GM21528 (cell line): ENCODE measurements at regions not wholly inside any gene's neighbourhood (a gene's known extent, or its start where the extent isn't known, plus 50 kb on each side); places are given as distances from the start of the nearest gene placed in this dataset.

Experiments used
- ATAC-seq: cut with Tn5 transposase; IDR thresholded peaks from one replicate; pipeline ENCODE4 v1.9.1; 2021; ENCODE audit warnings: mild to moderate bottlenecking, moderate library complexity; ENCODE audit not compliant: unreplicated experiment, low FRiP score

DNA sequence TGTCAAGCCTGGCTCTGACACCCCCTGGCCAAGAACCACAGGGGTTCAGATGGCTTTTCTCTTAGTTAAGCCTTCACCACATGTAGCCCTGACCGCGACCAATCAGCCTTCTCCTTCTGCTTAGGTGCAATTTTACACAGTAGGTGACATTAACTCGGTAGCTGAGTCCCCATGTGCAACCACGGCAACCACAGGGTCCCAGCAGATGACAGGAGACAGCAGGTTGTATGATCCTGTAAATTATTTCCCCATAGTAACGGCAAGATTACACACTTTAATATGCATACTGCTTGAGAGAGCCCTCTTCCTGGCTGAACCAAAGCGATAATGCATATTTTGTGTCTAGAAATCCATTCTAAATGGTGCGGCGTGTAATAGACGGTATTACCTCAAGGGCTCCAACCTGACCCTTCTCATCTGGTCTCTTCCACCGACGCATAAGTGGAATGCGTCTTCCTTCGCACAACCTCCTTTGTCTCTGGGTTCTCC, 458.7 kb upstream of the ZFHX3 start:
- no peak for ATAC-seq

GRCh38 chr16:73505577-73505976, 457.6 kb upstream of the ZFHX3 start:
- ATAC-seq: no peak

GRCh38 chr16:73504591-73505575, 457.0 kb upstream of the ZFHX3 start:
- no peak for ATAC-seq

- no peak for ATAC-seq
Observed at GRCh38 chr16:73503093-73503492, 455.2 kb upstream of the ZFHX3 start.

- ATAC-seq: no peak
Observed at GRCh38 chr16:73499276-73499675, 451.3 kb upstream of the ZFHX3 start.

DNA sequence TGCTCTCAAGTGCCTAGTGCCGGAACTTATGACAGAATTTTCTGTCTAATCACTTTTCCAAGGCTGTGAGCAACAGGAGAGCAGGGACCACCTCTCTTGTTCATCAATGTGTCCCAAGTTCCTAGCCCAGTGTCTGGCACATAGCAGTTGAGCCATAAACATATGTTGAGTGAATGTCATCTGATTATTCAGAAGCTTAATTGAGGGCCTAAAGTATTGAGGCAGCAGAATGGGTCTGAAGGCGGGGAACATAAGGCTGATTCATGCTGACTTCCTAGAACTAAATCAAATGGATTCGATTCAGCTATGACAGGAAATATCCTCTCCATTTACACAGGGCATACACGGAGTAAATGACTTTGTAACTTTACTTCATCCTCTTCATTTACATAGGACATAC, 438.0 kb upstream of the ZFHX3 start:
- no peak for ATAC-seq

GRCh38 chr16:73483934-73484711, 436.2 kb upstream of the ZFHX3 start:
- no peak for ATAC-seq

- no peak for ATAC-seq
Observed at GRCh38 chr16:73483076-73483791, 435.3 kb upstream of the ZFHX3 start.

- ATAC-seq: no peak
Observed at GRCh38 chr16:73482310-73482709, 434.4 kb upstream of the ZFHX3 start.

DNA sequence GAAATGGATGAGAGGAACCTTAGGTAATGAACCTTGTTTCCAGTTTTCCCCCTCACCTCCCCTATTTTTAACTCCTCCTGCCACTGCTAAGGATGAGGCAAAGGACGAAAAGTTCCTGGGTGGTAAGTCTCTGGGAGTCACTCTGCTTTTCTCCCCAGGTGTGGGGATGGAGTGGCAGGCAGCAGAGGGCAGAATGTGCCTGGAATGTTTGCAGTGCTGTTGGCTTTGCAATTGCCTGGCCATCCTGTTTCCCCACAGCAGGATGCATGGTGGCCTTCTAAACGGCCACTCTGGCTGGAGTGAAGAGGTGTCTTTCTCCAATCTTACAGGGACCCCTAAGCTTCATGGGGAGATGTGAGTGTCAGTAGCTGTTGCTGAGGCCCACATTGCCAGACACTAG, 432.5 kb upstream of the ZFHX3 start:
- ATAC-seq: no peak

GRCh38 chr16:73473713-73474112, 425.8 kb upstream of the ZFHX3 start:
- ATAC-seq: no peak

GRCh38 chr16:73464834-73465233, 416.9 kb upstream of the ZFHX3 start:
- ATAC-seq: no peak

DNA sequence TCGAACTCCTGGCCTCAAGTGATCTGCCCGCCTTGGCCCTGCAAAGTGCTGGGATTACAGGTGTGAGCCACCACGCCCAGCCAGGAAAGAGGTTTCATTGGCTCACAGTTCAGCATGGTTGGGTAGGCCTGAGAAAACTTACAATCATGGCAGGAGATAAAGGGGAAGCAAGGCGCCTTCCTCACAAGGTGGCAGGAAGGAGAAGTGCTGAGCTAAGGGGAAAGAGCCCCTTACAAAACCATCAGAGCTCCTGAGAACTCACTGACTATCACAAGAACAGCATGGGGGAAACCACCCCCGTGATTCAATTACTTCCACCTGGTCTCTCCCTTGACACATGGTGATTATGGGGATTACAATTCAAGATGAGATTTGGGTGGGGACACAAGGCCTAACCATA, 411.7 kb upstream of the ZFHX3 start:
- ATAC-seq: no peak

DNA sequence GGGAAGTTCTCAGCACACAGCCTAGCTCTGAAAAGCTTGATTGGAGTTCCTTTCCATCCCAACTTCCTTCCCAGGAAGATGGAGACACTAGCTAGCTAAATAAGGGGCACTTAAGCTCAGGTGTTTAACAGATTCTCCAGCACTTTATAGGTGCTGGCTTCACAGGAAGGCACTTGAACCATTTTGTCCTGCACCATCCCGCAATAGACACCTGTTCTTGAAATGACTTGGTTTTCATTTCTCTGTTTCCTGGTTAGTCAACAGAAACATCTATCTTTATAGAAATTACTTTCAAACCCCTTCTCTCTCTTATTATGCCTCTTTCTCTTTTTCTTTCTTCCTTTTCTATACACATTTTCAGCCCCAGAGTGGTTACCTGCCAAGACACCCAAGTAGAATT, 409.9 kb upstream of the ZFHX3 start:
- ATAC-seq: no peak

DNA sequence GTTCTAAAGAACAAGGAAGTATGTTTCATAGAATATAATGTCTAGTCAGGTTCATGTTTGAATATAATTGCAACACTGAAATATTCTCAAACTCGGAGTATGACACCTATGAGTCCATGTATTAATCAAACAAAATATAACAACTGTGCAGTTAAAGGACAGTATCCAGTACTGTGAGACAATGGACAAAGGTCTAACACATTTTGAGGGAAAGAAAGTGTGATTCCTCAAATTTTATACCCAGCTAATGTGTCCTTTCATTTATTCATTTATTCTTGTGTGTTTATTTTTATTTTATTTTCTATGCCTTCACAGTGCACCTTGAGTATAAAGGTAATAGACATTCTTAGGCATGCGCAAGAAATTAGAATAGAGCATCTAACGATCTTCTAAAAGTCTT, 401.0 kb upstream of the ZFHX3 start:
- ATAC-seq: no peak

GRCh38 chr16:73447846-73448245, 399.9 kb upstream of the ZFHX3 start:
- ATAC-seq: no peak

DNA sequence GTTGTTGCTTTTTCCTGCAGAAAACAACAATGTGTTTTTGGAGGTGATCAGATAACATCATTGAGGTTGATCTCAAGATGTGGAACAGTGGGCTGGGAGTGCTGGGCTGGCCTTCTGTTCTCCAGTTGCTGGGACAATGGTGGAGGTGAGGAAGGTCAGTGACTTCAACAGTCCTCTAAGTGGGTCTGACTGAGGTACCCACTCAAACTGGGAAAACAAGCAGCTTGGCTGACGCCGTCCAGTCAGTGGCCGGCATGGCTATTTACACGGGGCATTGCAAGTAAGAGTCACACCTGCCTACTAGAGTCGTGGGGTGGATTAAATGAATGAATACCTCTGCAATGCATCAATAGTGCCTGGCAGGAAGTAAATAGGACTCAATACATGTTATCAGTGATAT, 386.7 kb upstream of the ZFHX3 start:
- no peak for ATAC-seq

- no peak for ATAC-seq
Observed at GRCh38 chr16:73433731-73434307, 385.9 kb upstream of the ZFHX3 start.

DNA sequence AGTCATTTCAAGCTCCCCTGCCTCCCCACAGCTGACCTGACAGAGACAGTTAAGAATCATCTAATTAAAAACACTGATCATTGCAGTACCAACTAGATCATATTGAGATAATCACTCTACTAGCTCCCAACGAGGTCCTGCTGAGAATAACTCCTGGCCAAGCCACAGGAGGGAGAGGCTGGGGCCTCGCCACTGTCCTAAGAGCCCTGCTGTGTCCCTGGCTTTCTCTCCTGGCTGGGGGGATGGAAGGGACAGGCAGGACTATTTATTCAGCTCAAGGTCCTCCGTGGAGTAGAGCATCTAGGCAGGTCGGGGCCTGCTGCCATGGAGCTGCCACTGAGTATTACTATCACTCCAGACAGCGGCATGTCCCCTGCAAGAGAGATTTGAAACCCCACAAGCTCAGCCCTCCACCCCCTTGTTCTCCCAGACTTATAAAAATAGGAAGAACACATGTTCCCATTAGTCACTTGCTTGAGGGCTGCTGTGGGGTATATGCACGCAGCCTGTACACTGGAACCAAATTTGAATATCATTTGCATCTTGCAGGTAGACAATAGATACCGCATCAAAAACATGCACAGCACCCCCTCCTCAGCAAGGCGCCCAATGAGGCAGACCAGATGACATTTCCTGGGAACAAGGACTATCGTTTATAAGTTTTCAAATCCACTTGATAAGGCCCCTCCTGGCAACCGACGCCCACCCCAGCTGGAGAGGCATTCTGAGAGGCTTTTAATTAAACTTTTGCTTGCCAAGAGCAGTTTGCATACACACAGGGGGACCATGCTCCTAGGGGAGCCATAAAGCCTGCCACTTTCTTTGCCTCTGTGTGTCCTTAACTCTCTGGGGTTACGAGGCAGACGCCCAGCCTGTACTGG, 385.2 kb upstream of the ZFHX3 start:
- no peak for ATAC-seq
